ENCODE measurements at regions not wholly inside any gene's neighbourhood (a gene's known extent, or its start where the extent isn't known, plus 50 kb on each side); places are given as distances from the start of the nearest gene placed in this dataset.
"Not testable (repeated sequence)": the region's sequence is repeated elsewhere in the genome, so short reads cannot be mapped to it uniquely, and the experiment has no call there.

GRCh38 chr5:96529559-96529958, 96.5 kb upstream of the PCSK1 start:
- no peak for DNase-seq (ENCODE audit: low spot score)

- DNase-seq (ENCODE audit: low spot score), result no peak
Measured at GRCh38 chr5:96530901-96531300, 97.9 kb upstream of the PCSK1 start.

DNA sequence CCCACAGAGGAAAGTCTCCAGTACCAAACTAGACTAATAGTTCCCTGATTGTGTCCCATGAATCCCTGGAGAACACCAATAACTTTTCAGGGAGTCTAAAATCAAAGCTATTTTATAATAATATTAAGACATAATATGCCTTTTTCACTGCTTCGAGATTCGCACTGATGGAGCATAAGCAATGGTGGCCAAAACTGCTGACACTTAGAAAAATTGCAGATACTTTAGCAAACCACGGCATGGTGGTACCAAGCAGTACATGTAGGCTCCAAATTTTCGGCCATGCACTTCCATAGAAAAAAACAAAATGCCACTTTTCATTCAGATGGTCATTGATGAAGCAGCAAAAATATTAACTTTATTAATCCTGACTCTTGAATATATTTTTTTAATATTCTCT, 100.3 kb upstream of the PCSK1 start:
- DNase-seq (ENCODE audit: low spot score), result no peak

- no peak for DNase-seq (ENCODE audit: low spot score)
Measured at GRCh38 chr5:96537386-96537785, 104.3 kb upstream of the PCSK1 start.

GRCh38 chr5:96538808-96539250, 105.8 kb upstream of the PCSK1 start:
- DNase-seq (ENCODE audit: low spot score), result no peak

- DNase-seq (ENCODE audit: low spot score), result no peak
Measured at GRCh38 chr5:96546120-96546519, 113.1 kb upstream of the PCSK1 start.

- no peak for DNase-seq (ENCODE audit: low spot score)
Measured at GRCh38 chr5:96547486-96547885, 114.4 kb upstream of the PCSK1 start.

DNA sequence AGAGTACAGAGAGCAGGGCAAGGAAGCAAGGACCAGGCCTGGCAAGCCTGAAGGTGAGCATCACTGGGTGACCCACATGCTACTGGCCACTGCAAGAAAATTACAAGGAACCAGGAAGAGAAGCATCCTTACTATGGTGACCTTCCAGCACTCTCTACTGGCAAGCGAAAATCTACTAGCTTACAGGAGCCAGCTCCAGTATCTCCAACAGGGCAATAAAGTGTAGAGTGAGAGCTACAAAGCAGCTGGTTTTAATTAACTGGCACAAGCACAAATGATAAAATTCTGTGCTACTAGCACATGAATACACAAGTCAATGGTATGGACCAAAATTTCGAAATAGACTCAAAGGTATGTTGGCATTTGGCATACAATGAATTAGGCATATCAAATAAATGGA, 113.3 kb upstream of the CAST start:
- no peak for DNase-seq (ENCODE audit: low spot score)

- not testable (repeated sequence) for DNase-seq (ENCODE audit: low spot score)
Measured at GRCh38 chr5:96560857-96561256, 101.3 kb upstream of the CAST start.

GRCh38 chr5:96562614-96563013, 99.6 kb upstream of the CAST start:
- DNase-seq (ENCODE audit: low spot score), result no peak

DNA sequence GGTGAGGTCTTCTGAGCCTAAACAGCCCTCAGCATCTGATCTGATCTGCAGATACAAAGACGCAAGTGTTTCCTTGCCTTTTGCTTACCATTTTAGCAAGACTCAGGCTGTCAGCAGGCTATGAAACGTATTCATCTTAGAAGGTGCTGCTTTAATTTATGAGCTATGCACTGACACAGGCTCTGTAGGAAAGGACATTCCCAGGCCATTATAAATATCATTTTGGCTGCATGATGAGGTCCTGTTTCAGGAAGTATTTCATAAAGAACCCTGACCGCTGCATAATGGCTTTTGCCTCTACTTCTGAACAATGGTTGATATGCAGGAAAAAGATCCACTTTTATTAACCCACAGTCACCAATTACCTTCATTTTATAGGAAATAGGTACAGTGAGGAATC, 98.4 kb upstream of the CAST start:
- no peak for DNase-seq (ENCODE audit: low spot score)

DNA sequence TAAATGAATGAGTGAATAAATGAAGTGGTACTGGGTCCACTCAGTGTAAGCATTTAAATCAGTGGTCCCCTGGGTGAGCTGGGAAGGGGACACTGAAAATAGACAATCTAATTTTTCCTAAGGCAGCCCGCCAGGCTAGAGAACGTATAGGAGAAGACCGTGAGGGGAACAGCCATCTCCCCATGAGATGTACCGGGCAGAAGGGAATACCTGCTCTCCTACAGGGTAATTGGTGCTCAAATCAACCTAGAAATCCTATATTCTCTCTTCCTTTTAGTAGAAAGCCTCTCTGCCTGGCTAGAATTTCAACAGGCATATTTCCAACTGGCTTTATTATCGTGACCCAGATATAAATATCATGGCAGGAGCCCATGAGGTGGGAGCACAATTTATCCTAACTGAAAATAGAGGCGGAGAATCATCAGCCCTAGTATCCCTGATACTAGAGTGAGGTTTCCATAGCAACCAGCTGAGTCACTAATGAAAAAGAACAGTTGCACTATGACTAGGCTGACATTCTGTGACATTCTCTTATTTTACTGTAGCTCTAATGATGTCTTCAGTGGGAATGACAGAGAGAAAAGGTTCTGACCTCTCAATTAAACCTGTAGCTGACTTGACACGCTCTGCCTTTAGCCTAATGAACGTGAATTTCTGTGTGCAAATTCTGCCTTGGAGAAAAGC, 96.5 kb upstream of the CAST start:
- peak; percentile 50 for DNase-seq (ENCODE audit: low spot score)

GRCh38 chr5:96566833-96567587, 95.2 kb upstream of the CAST start:
- DNase-seq (ENCODE audit: low spot score), result no peak

GRCh38 chr5:96569332-96569731, 92.8 kb upstream of the CAST start:
- DNase-seq (ENCODE audit: low spot score), result no peak

GRCh38 chr5:96569770-96570169, 92.4 kb upstream of the CAST start:
- no peak for DNase-seq (ENCODE audit: low spot score)

DNA sequence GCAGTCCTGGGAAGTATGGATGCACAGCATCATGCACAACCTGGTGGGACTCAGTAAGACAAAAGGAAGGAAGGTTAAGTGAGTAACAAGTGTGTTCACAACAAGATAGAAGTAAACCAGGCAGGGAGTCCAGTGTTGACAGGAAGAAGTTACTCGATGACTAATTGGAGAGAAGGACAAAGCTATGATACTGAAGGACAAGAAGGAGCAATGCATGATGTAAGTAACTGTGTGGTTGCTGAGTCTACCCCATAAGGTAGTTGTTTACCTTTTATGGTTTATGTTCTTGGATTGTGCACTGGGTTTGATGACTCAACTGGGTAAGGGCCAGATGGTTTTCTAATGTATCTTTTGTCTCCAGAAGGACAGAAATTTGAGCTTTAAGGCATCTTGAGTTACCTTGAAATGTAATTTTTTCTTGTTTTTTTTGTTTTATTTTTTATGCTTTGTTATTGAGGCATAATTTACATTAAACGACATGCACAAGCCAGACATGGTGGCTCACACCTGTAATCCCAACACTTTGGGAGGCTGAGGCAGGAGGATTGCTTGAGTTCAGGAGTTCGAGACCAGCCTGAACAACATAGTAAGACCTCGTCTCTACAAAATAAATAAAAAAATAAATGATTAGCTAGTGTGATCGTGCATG, 89.2 kb upstream of the CAST start:
- peak; percentile 72 for DNase-seq (ENCODE audit: low spot score)

DNA sequence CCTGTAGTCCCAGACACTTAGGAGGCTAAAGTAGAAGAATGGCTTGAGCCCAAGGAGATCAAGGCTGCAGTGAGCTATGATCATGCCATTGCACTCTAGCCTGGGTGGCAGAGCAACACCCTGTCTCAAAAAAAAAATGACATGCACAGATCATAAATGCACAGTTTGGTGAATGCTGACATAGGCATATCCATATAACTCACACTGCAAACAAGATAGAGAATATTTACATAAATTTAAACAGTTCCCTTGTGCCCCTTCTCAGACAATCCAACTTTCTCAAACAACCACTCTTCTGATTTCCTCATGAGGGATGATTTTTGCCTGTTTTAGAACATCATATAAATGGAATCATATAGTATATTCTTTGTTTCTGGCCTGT, 88.7 kb upstream of the CAST start:
- no peak for DNase-seq (ENCODE audit: low spot score)

DNA sequence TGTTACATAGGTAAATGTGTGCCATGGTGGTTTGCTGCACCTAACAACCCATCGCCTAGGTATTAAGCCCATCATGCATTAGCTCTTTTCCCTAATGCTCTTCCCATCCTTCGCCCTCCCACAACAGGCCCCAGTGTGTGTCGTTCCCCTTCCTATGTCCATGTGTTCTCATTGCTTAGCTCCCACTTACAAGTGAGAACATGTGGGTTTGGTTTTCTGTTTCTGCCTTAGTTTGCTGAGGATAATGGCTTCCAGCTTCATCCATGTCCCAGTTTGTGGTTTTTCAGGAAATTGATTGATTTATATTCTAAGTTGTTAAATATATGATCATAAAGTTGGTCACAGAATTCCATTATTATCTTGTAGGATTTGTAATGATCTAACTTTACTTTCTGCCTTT, 85.3 kb upstream of the CAST start:
- DNase-seq (ENCODE audit: low spot score), result no peak

DNA sequence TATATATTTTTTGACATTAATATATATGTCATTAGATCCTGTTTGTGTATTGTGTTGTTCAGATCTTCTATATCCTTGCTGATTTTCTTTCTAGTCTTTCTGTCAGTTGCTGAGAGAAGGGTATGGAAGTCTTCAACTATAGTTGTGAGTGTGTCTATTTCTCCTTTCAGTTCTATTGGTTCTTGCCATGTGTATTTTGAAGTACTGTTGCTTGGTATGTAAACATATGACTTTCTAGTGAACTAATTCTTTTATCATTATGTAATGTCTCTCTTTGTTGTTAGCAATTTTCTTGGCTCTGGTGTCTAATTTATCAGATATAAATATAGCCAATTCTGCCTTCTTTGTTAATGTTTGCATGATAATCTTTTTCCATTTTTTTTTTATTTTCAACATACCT, 84.3 kb upstream of the CAST start:
- DNase-seq (ENCODE audit: low spot score), result no peak

DNA sequence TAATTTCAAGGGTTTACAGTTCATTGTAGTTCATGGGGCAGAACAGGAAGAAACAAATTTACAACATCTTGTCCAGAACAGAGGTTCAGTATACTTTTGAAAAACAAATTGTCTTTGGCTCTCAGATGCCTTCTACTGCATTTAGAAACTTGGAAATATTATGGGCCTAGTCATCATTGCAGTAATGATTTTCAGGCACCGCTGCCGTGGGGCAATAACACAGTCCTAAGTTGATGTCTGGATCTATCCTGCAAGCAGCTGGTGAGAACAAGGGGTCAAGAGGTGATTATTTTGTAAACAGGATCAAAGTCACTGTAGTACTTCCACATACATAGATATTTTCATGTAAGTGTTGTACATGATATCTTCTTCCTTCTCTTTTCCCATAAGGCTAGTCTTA, 82.5 kb upstream of the CAST start:
- DNase-seq (ENCODE audit: low spot score), result no peak

GRCh38 chr5:96582343-96582742, 79.8 kb upstream of the CAST start:
- peak; percentile 20 for DNase-seq (ENCODE audit: low spot score)

- DNase-seq (ENCODE audit: low spot score), result no peak
Measured at GRCh38 chr5:96584712-96585111, 77.5 kb upstream of the CAST start.

GRCh38 chr5:96588539-96588938, 73.6 kb upstream of the CAST start:
- no peak for DNase-seq (ENCODE audit: low spot score)

Measured in AG08396 (cell line).